ENCODE measurements at regions not wholly inside any gene's neighbourhood (a gene's known extent, or its start where the extent isn't known, plus 50 kb on each side); places are given as distances from the start of the nearest gene placed in this dataset.

GRCh38 chr11:112315057-112315720 is 54.5 kb upstream of the PLET1 start:
- TF ChIP-seq CTCF (IDR thresholded peaks at IDR 0.05; ENCODE audit: low read depth, low read length, missing input control) (no peak), JUND (IDR thresholded peaks at IDR 0.05) (no peak), SP1 (IDR thresholded peaks at IDR 0.05) (no peak), RAD21 (IDR thresholded peaks at IDR 0.05) (no peak), HNF4A (conservative IDR thresholded peaks at IDR 0.05) (no peak), REST (IDR thresholded peaks at IDR 0.05) (no peak), ATF3 (IDR thresholded peaks at IDR 0.05) (no peak), YY1 (IDR thresholded peaks at IDR 0.05) (no peak), TAF1 (conservative IDR thresholded peaks at IDR 0.05) (no peak)

Measured in liver (tissue), 3 donors.